ENCODE measurements at regions not wholly inside any gene's neighbourhood (a gene's known extent, or its start where the extent isn't known, plus 50 kb on each side); places are given as distances from the start of the nearest gene placed in this dataset.

DNA sequence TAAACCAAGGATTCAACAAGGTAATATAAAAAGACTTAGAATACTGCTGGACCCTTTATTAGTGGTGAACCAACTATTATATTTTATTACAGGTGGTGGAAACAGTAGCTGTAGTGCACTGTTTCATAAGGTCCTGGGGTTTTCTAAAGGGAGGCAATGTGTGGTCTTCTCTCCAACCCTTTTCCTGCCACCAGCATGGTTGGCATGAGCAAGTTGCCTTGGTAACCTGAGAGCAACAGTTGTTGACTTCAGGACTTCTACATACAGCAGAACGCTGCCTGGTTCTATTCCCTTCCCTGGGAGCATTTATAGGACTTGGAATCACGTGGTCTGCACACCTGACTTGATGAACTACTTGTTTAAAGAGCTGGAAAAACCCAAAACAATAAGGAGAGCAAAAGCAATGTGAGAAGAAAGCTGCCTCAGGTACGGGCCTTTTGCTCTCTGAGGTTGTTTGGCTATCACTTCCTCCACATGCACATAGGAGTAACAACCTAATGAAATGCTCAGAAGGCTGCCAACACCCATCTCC, 81.1 kb upstream of the RAI14 start:
- 0 out of 2 replicates have a peak, but pooled peaks cover 7% of the 10 kb centered on the region for H3K9me2 ChIP-seq (ENCODE audit: insufficient read depth)
- H4K20me1 ChIP-seq (replicated peaks; ENCODE audit: insufficient read depth): no peaks in the 10 kb centered on the region
- H3K4me1 ChIP-seq (ENCODE audit: insufficient read depth): no peaks in the 10 kb centered on the region
- H3K36me3 Mint-ChIP-seq (ENCODE audit: low read depth): no peaks in the 10 kb centered on the region
- no peak overlapping the region; the same call in 1 of the 2 replicates for H2AFZ ChIP-seq
- H3K27me3 ChIP-seq (ENCODE audit: insufficient read depth): no peaks in the 10 kb centered on the region
- TF ChIP-seq NANOG (IDR thresholded peaks at IDR 0.05; ENCODE audit: borderline replicate concordance) (no peak), ZNF114 (CRISPR knock-in tag; IDR thresholded peaks at IDR 0.05) (no peak), POLR2AphosphoS5 (IDR thresholded peaks at IDR 0.05; ENCODE audit: low read depth) (no peak), EZH2phosphoT487 (IDR thresholded peaks at IDR 0.05; ENCODE audit: unreplicated experiment) (no peak), STAT1 (IDR thresholded peaks at IDR 0.05; ENCODE audit: unreplicated experiment) (no peak), JUNB (IDR thresholded peaks at IDR 0.05; ENCODE audit: unreplicated experiment) (no peak), ZNF331 (CRISPR knock-in tag; IDR thresholded peaks at IDR 0.05; ENCODE audit: low read depth) (no peak), CREB1 (CRISPR knock-in tag; IDR thresholded peaks at IDR 0.05; ENCODE audit: low read depth) (no peak), CTCF (conservative IDR thresholded peaks at IDR 0.05; ENCODE audit: low read depth in 2 of 2) (no peak), EZH2 (IDR thresholded peaks at IDR 0.05; ENCODE audit: low read depth, unreplicated experiment) (no peak)
- TF ChIP-seq, protein P1, sequence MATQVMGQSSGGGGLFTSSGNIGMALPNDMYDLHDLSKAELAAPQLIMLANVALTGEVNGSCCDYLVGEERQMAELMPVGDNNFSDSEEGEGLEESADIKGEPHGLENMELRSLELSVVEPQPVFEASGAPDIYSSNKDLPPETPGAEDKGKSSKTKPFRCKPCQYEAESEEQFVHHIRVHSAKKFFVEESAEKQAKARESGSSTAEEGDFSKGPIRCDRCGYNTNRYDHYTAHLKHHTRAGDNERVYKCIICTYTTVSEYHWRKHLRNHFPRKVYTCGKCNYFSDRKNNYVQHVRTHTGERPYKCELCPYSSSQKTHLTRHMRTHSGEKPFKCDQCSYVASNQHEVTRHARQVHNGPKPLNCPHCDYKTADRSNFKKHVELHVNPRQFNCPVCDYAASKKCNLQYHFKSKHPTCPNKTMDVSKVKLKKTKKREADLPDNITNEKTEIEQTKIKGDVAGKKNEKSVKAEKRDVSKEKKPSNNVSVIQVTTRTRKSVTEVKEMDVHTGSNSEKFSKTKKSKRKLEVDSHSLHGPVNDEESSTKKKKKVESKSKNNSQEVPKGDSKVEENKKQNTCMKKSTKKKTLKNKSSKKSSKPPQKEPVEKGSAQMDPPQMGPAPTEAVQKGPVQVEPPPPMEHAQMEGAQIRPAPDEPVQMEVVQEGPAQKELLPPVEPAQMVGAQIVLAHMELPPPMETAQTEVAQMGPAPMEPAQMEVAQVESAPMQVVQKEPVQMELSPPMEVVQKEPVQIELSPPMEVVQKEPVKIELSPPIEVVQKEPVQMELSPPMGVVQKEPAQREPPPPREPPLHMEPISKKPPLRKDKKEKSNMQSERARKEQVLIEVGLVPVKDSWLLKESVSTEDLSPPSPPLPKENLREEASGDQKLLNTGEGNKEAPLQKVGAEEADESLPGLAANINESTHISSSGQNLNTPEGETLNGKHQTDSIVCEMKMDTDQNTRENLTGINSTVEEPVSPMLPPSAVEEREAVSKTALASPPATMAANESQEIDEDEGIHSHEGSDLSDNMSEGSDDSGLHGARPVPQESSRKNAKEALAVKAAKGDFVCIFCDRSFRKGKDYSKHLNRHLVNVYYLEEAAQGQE (IDR thresholded peaks at IDR 0.05; ENCODE audit: unreplicated experiment): no peak
- TF ChIP-seq, protein P2, sequence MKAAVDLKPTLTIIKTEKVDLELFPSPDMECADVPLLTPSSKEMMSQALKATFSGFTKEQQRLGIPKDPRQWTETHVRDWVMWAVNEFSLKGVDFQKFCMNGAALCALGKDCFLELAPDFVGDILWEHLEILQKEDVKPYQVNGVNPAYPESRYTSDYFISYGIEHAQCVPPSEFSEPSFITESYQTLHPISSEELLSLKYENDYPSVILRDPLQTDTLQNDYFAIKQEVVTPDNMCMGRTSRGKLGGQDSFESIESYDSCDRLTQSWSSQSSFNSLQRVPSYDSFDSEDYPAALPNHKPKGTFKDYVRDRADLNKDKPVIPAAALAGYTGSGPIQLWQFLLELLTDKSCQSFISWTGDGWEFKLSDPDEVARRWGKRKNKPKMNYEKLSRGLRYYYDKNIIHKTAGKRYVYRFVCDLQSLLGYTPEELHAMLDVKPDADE (IDR thresholded peaks at IDR 0.05): no peak
- TF ChIP-seq, protein P3, sequence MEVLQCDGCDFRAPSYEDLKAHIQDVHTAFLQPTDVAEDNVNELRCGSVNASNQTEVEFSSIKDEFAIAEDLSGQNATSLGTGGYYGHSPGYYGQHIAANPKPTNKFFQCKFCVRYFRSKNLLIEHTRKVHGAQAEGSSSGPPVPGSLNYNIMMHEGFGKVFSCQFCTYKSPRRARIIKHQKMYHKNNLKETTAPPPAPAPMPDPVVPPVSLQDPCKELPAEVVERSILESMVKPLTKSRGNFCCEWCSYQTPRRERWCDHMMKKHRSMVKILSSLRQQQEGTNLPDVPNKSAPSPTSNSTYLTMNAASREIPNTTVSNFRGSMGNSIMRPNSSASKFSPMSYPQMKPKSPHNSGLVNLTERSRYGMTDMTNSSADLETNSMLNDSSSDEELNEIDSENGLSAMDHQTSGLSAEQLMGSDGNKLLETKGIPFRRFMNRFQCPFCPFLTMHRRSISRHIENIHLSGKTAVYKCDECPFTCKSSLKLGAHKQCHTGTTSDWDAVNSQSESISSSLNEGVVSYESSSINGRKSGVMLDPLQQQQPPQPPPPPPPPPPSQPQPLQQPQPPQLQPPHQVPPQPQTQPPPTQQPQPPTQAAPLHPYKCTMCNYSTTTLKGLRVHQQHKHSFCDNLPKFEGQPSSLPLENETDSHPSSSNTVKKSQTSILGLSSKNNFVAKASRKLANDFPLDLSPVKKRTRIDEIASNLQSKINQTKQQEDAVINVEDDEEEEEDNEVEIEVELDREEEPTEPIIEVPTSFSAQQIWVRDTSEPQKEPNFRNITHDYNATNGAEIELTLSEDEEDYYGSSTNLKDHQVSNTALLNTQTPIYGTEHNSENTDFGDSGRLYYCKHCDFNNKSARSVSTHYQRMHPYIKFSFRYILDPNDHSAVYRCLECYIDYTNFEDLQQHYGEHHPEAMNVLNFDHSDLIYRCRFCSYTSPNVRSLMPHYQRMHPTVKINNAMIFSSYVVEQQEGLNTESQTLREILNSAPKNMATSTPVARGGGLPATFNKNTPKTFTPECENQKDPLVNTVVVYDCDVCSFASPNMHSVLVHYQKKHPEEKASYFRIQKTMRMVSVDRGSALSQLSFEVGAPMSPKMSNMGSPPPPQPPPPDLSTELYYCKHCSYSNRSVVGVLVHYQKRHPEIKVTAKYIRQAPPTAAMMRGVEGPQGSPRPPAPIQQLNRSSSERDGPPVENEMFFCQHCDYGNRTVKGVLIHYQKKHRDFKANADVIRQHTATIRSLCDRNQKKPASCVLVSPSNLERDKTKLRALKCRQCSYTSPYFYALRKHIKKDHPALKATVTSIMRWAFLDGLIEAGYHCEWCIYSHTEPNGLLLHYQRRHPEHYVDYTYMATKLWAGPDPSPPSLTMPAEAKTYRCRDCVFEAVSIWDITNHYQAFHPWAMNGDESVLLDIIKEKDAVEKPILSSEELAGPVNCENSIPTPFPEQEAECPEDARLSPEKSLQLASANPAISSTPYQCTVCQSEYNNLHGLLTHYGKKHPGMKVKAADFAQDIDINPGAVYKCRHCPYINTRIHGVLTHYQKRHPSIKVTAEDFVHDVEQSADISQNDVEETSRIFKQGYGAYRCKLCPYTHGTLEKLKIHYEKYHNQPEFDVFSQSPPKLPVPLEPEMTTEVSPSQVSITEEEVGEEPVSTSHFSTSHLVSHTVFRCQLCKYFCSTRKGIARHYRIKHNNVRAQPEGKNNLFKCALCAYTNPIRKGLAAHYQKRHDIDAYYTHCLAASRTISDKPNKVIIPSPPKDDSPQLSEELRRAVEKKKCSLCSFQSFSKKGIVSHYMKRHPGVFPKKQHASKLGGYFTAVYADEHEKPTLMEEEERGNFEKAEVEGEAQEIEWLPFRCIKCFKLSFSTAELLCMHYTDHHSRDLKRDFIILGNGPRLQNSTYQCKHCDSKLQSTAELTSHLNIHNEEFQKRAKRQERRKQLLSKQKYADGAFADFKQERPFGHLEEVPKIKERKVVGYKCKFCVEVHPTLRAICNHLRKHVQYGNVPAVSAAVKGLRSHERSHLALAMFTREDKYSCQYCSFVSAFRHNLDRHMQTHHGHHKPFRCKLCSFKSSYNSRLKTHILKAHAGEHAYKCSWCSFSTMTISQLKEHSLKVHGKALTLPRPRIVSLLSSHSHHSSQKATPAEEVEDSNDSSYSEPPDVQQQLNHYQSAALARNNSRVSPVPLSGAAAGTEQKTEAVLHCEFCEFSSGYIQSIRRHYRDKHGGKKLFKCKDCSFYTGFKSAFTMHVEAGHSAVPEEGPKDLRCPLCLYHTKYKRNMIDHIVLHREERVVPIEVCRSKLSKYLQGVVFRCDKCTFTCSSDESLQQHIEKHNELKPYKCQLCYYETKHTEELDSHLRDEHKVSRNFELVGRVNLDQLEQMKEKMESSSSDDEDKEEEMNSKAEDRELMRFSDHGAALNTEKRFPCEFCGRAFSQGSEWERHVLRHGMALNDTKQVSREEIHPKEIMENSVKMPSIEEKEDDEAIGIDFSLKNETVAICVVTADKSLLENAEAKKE (CRISPR knock-in tag; IDR thresholded peaks at IDR 0.05): no peak
- no peak overlapping the region for H3K4me2 ChIP-seq
- no peak overlapping the region for H3K4me3 Mint-ChIP-seq
- no peaks in the 10 kb centered on the region for H3K9me3 Mint-ChIP-seq
- no peak for ATAC-seq
- no peaks in the 10 kb centered on the region for H3K36me3 ChIP-seq (ENCODE audit: insufficient read depth)
- no peaks in the 10 kb centered on the region for H3F3A ChIP-seq (replicated peaks; ENCODE audit: low read depth)
- peaks cover 2% of the 10 kb centered on the region for H3K27me3 Mint-ChIP-seq (ENCODE audit: insufficient read depth, low read depth, poor library complexity)
- no peak for DNase-seq (ENCODE audit: low spot score)
- H3K27ac Mint-ChIP-seq: no peak overlapping the region
- no peaks in the 10 kb centered on the region for H3K79me2 ChIP-seq (replicated peaks; ENCODE audit: insufficient read depth)
- H3K4me3 ChIP-seq: no peak overlapping the region
- no peaks in the 10 kb centered on the region for H3K4me1 Mint-ChIP-seq
- H3K27ac ChIP-seq (ENCODE audit: low read depth): no peak overlapping the region

All from GM23338 (cell line).